Natural killer cell (primary cell): ENCODE measurements at regions not wholly inside any gene's neighbourhood (a gene's known extent, or its start where the extent isn't known, plus 50 kb on each side); places are given as distances from the start of the nearest gene placed in this dataset.

Experiments used
- ATAC-seq, 3 donors: fragments of 150-1000 bp in 2 of 3; fragments of 200-7000 bp in 1 of 3; cut with Tn5 transposase; 1 replicate in 1 of 3; 2 replicates in 2 of 3; pipeline ENCODE4 v1.10.0; 2021; ENCODE audit warnings: mild to moderate bottlenecking in 2 of 3, moderate library complexity in 2 of 3
- DNase-seq, 2 donors: peaks; one replicate each; pipeline versions ENCODE4 v3.0.0 to v3.0.0-alpha.2; 2013 to 2021; ENCODE audit warnings: mixed read lengths in 1 of 2
- H3K27ac ChIP-seq: one replicate; pipeline ENCODE4 v1.5.1; 2013; ENCODE audit warnings: mild to moderate bottlenecking, low read length
- H3K27me3 ChIP-seq: one replicate; pipeline ENCODE4 v1.6.1; 2013; ENCODE audit warnings: low read length; ENCODE audit not compliant: control insufficient read depth, insufficient read depth
- H3K36me3 ChIP-seq: one replicate; pipeline ENCODE4 v1.6.1; 2013; ENCODE audit warnings: low read length; ENCODE audit not compliant: control insufficient read depth, insufficient read depth
- H3K4me1 ChIP-seq: one replicate; pipeline ENCODE4 v1.6.1; 2013; ENCODE audit warnings: low read length; ENCODE audit not compliant: control insufficient read depth, insufficient read depth
- H3K4me3 ChIP-seq: one replicate; pipeline ENCODE4 v1.5.1; 2013; ENCODE audit warnings: low read length
- H3K9me3 ChIP-seq: one replicate; pipeline ENCODE4 v1.6.1; 2013; ENCODE audit warnings: low read length; ENCODE audit not compliant: control insufficient read depth, insufficient read depth
- H3K27ac Mint-ChIP-seq, 2 donors: one replicate each; pipeline ENCODE4 v1.8.0; 2022; ENCODE audit warnings: mild to moderate bottlenecking in 2 of 2, mixed read lengths in 2 of 2, moderate library complexity in 1 of 2
- H3K27me3 Mint-ChIP-seq, 2 donors: one replicate each; pipeline ENCODE4 v1.8.0; 2022; ENCODE audit warnings: low read depth in 2 of 2, mixed read lengths in 2 of 2
- H3K36me3 Mint-ChIP-seq: one replicate; pipeline ENCODE4 v1.8.0; 2022; ENCODE audit warnings: mixed read lengths
- H3K4me1 Mint-ChIP-seq, 2 donors: one replicate each; pipeline ENCODE4 v1.8.0; 2022; ENCODE audit warnings: mixed read lengths in 2 of 2
- H3K4me3 Mint-ChIP-seq: one replicate; pipeline ENCODE4 v1.8.0; 2022; ENCODE audit warnings: mild to moderate bottlenecking, moderate library complexity, mixed read lengths
- H3K9me3 Mint-ChIP-seq, 2 donors: one replicate each; pipeline ENCODE4 v1.8.0; 2022; ENCODE audit warnings: mixed read lengths in 2 of 2
- WGBS: methylation state at CpG from one replicate; pipeline ENCODE4 v1.1.7; 2013; ENCODE audit warnings: missing lambda C conversion rate; ENCODE audit not compliant: insufficient coverage; 5-methylcytosine and 5-hydroxymethylcytosine counted together
- intact Hi-C: fragments of 100-400 bp; cut with micrococcal nuclease; formaldehyde crosslinking; loops from one replicate; pipeline ENCODE4 v1.14.2; 2022
- TF ChIP-seq, protein P1 (sequence below): fragments of 200-600 bp; IDR thresholded peaks from one replicate; pipeline ENCODE4 v1.8.0; 2022; ENCODE audit warnings: antibody characterized with exemption

DNA sequence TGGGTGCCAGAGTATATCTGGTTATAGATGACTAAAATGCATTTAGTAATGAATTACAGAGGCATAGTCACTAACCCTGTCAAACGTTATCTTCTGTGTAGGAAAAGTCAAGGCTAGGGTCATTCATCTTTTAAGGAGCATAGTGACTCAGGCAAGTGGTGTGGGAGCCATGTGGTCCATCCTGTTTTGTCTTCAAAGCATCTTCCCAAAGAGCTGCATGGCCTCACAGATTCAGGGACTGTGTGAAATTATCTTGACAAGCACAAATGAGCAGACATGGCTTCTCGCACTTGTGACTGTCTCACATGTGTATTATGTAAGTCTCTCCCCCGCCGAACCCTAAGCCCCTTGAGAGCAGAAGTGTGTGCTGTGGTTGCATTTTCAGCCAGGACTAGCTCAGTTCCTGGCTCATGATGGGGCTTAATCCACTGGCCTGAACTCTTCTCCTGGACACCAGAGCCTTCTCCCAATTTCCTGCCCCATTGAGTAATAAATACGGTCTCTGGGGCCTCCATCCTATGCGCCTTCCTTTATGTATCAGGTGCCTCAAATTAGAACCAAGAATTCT, 769.1 kb downstream of the QKI start:
- no peak for ATAC-seq
- Histone ChIP-seq H3K4me3 (no peak overlapping the region), H3K9me3 (no peaks in the 10 kb centered on the region), H3K4me1 (no peaks in the 10 kb centered on the region), H3K36me3 (no peaks in the 10 kb centered on the region), H3K27ac (no peak overlapping the region), H3K27me3 (no peaks in the 10 kb centered on the region)
- no peak for DNase-seq
- TF ChIP-seq, protein P1, sequence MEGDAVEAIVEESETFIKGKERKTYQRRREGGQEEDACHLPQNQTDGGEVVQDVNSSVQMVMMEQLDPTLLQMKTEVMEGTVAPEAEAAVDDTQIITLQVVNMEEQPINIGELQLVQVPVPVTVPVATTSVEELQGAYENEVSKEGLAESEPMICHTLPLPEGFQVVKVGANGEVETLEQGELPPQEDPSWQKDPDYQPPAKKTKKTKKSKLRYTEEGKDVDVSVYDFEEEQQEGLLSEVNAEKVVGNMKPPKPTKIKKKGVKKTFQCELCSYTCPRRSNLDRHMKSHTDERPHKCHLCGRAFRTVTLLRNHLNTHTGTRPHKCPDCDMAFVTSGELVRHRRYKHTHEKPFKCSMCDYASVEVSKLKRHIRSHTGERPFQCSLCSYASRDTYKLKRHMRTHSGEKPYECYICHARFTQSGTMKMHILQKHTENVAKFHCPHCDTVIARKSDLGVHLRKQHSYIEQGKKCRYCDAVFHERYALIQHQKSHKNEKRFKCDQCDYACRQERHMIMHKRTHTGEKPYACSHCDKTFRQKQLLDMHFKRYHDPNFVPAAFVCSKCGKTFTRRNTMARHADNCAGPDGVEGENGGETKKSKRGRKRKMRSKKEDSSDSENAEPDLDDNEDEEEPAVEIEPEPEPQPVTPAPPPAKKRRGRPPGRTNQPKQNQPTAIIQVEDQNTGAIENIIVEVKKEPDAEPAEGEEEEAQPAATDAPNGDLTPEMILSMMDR: no peak
- 86% methylated on average over 6 of the region's 6 CpGs for WGBS
- Mint-ChIP-seq H3K4me1 (no peaks in the 10 kb centered on the region), H3K36me3 (no peaks in the 10 kb centered on the region), H3K4me3 (no peak overlapping the region), H3K27me3 (peaks cover 0 to 5% of the 10 kb centered on the region in 2 donors), H3K27ac (no peak overlapping the region), H3K9me3 (peaks cover 0 to 3% of the 10 kb centered on the region in 2 donors)
- intact Hi-C loops: no loop called here

DNA sequence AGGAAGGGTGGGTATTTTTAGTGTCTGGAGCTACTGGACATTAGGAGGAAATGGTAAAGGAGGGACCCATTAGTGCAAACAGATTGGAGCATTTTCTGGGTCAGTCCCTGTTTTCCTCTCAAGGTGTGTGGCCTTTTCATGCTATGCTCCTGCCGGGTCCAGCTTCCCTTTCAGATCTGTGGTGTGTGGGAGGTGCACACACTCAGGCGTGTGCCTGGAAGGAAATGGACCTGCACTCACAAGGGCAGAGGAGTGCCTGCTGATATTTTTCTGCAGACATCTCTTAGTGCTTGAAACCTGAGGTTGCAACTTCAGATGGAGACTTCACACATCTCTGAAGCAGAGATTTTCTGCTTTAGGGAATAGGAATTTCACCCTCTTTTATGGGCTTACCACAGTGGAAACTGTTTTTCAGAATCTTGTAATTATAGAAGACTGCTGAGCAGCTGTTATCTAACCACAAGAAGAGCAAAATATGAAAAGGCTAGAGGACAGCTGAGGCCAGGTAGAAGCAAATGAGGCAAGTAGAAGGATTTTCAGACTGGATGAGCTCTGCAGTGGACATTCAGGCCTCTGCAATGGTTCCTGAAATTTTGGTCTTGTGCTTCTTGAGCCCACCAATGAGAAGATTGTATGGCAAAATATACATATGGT, 764.3 kb downstream of the QKI start:
- intact Hi-C loops: no loop called here
- no peak for ATAC-seq
- no peak overlapping the region for H3K27ac ChIP-seq
- Mint-ChIP-seq H3K36me3 (no peaks in the 10 kb centered on the region), H3K4me1 (peaks cover 0 to 7% of the 10 kb centered on the region in 2 donors), H3K4me3 (no peak overlapping the region), H3K9me3 (peaks cover 0 to 3% of the 10 kb centered on the region in 2 donors), H3K27me3 (peaks cover 10% of the 10 kb centered on the region in 2 donors), H3K27ac (no peak overlapping the region)
- TF ChIP-seq, protein P1: no peak
- no peak for DNase-seq
- WGBS: 36% methylated on average over 2 of the region's 2 CpGs
- no peaks in the 10 kb centered on the region for H3K9me3 ChIP-seq
- H3K4me1 ChIP-seq: no peaks in the 10 kb centered on the region
- H3K4me3 ChIP-seq: no peak overlapping the region
- no peaks in the 10 kb centered on the region for H3K27me3 ChIP-seq
- no peaks in the 10 kb centered on the region for H3K36me3 ChIP-seq

DNA sequence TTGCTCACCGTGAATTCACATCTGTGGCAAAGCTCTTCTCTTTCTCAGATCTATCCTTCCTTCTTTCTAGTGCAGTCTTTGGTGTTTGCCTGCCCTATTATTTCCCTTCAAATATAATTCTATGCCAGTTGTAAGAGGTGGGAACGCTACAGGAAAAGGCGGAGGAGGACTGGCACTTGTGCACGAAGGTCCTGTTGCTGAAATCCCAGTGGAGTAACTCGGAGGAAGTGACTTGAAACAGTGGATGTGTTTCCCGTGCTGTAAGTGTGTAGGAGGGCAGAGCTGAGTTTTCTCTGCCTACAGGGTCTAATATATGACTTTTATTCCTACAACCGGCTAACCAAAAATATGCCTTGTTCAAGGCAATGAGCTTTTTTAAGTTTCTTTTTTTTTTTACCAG, 754.8 kb downstream of the QKI start:
- DNase-seq (no peak), ATAC-seq (no peak)
- Mint-ChIP-seq H3K27me3 (peaks cover 0 to 8% of the 10 kb centered on the region in 2 donors), H3K4me3 (no peak overlapping the region), H3K4me1 (no peaks in the 10 kb centered on the region), H3K36me3 (no peaks in the 10 kb centered on the region), H3K9me3 (no peaks in the 10 kb centered on the region), H3K27ac (no peak overlapping the region)
- H3K4me1 ChIP-seq: no peaks in the 10 kb centered on the region
- H3K27me3 ChIP-seq: no peaks in the 10 kb centered on the region
- intact Hi-C loops: no loop called here
- no peaks in the 10 kb centered on the region for H3K36me3 ChIP-seq
- 80% methylated on average over 6 of the region's 7 CpGs for WGBS
- H3K4me3 ChIP-seq: no peak overlapping the region
- TF ChIP-seq, protein P1: no peak
- no peak overlapping the region for H3K27ac ChIP-seq
- H3K9me3 ChIP-seq: no peaks in the 10 kb centered on the region

DNA sequence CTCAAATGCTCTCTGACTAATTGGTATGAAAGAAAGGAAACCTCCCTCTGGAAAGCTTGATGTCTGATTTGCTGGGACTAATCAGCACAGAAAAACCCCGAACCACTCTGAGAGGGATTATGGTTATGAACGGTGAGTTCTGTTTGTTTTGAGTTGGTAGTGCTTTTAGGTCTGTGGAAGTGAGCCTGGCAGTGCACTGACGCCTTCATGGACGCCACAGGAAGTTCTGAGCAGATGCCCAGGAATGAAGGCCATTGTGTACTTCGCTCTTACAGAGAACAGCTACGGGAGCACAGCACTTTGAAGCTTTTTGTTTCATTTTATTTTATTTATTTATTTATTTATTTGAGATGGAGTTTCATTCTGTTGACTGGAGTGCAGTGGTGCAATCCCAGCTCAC, 754.1 kb downstream of the QKI start:
- Mint-ChIP-seq H3K4me1 (no peaks in the 10 kb centered on the region), H3K9me3 (no peaks in the 10 kb centered on the region), H3K27me3 (peaks cover 0 to 8% of the 10 kb centered on the region in 2 donors), H3K4me3 (no peak overlapping the region), H3K27ac (no peak overlapping the region), H3K36me3 (no peaks in the 10 kb centered on the region)
- DNase-seq (no peak), ATAC-seq (no peak)
- no peaks in the 10 kb centered on the region for H3K9me3 ChIP-seq
- intact Hi-C loops: no loop called here
- H3K27ac ChIP-seq: no peak overlapping the region
- no peaks in the 10 kb centered on the region for H3K36me3 ChIP-seq
- no peaks in the 10 kb centered on the region for H3K27me3 ChIP-seq
- H3K4me3 ChIP-seq: no peak overlapping the region
- 64% methylated on average over 4 of the region's 6 CpGs for WGBS
- TF ChIP-seq, protein P1: no peak
- H3K4me1 ChIP-seq: no peaks in the 10 kb centered on the region
